HUES48 (cell line): ENCODE measurements at regions not wholly inside any gene's neighbourhood (a gene's known extent, or its start where the extent isn't known, plus 50 kb on each side); places are given as distances from the start of the nearest gene placed in this dataset.

ENCODE experiments used
- H3K27ac ChIP-seq: one replicate; pipeline ENCODE4 v1.7.0; 2013; ENCODE audit warnings: low read depth, low read length, inconsistent platforms
- H3K27me3 ChIP-seq: 2 replicates; pipeline ENCODE4 v1.6.1; 2013; ENCODE audit warnings: mild to moderate bottlenecking, low read length; ENCODE audit not compliant: control insufficient read depth, insufficient read depth
- H3K36me3 ChIP-seq: 2 replicates; pipeline ENCODE4 v1.6.1; 2013; ENCODE audit warnings: low read length; ENCODE audit not compliant: control insufficient read depth, insufficient read depth
- H3K4me1 ChIP-seq: 2 replicates; pipeline ENCODE4 v1.6.1; 2013; ENCODE audit warnings: mild to moderate bottlenecking, low read length; ENCODE audit not compliant: control insufficient read depth, insufficient read depth
- H3K4me3 ChIP-seq: 2 replicates; pipeline ENCODE4 v1.5.1; 2013; ENCODE audit warnings: mild to moderate bottlenecking, low read depth, low read length
- H3K9ac ChIP-seq: 2 replicates; pipeline ENCODE4 v1.6.1; 2013; ENCODE audit warnings: mild to moderate bottlenecking, low read depth, low read length, moderate library complexity
- H3K9me3 ChIP-seq: 2 replicates; pipeline ENCODE4 v1.6.1; 2013; ENCODE audit warnings: low read length; ENCODE audit not compliant: control insufficient read depth, insufficient read depth

- no peaks in the 10 kb centered on the region for H3K27me3 ChIP-seq
- no peaks in the 10 kb centered on the region for H3K4me1 ChIP-seq
Observed at GRCh38 chr12:34339922-34340321, 317.6 kb downstream of the ALG10 start.

GRCh38 chr12:34340534-34341361 is 318.5 kb downstream of the ALG10 start:
- H3K36me3 ChIP-seq, result no peaks in the 10 kb centered on the region
- H3K9me3 ChIP-seq, result peaks cover 82% of the 10 kb centered on the region
- H3K4me3 ChIP-seq, result no peak overlapping the region
- no peak overlapping the region for H3K9ac ChIP-seq
- H3K27ac ChIP-seq, result no peak overlapping the region
- no peaks in the 10 kb centered on the region for H3K4me1 ChIP-seq
- H3K27me3 ChIP-seq, result no peaks in the 10 kb centered on the region

More at GRCh38 chr12:34339922-34340321, 317.6 kb downstream of the ALG10 start:
- no peak overlapping the region for H3K27ac ChIP-seq
- no peak overlapping the region for H3K4me3 ChIP-seq
- H3K9ac ChIP-seq, result no peak overlapping the region
- H3K9me3 ChIP-seq, result peaks cover 78% of the 10 kb centered on the region
- H3K36me3 ChIP-seq, result no peaks in the 10 kb centered on the region

GRCh38 chr12:34341362-34341733 is 319.1 kb downstream of the ALG10 start:
- Histone ChIP-seq H3K4me1 (no peaks in the 10 kb centered on the region), H3K27me3 (no peaks in the 10 kb centered on the region)

GRCh38 chr12:34342048-34342447 is 319.8 kb downstream of the ALG10 start:
- Histone ChIP-seq H3K27me3 (no peaks in the 10 kb centered on the region), H3K36me3 (no peaks in the 10 kb centered on the region), H3K4me1 (no peaks in the 10 kb centered on the region), H3K27ac (no peak overlapping the region), H3K9ac (no peak overlapping the region), H3K9me3 (peaks cover 79% of the 10 kb centered on the region), H3K4me3 (no peak overlapping the region)

More at GRCh38 chr12:34341362-34341733, 319.1 kb downstream of the ALG10 start:
- Histone ChIP-seq H3K36me3 (no peaks in the 10 kb centered on the region), H3K27ac (no peak overlapping the region), H3K4me3 (no peak overlapping the region), H3K9ac (no peak overlapping the region), H3K9me3 (peaks cover 79% of the 10 kb centered on the region)

- no peaks in the 10 kb centered on the region for H3K27me3 ChIP-seq
- H3K9ac ChIP-seq, result no peak overlapping the region
- H3K4me3 ChIP-seq, result no peak overlapping the region
- H3K36me3 ChIP-seq, result no peaks in the 10 kb centered on the region
- H3K9me3 ChIP-seq, result peaks cover 80% of the 10 kb centered on the region
- H3K27ac ChIP-seq, result no peak overlapping the region
- no peaks in the 10 kb centered on the region for H3K4me1 ChIP-seq
Observed at GRCh38 chr12:34343345-34343744, 321.0 kb downstream of the ALG10 start.

- Histone ChIP-seq H3K27me3 (no peaks in the 10 kb centered on the region), H3K4me1 (no peaks in the 10 kb centered on the region), H3K36me3 (no peaks in the 10 kb centered on the region), H3K9me3 (peaks cover 79% of the 10 kb centered on the region), H3K4me3 (no peak overlapping the region), H3K27ac (no peak overlapping the region), H3K9ac (no peak overlapping the region)
Observed at GRCh38 chr12:34343766-34344165, 321.5 kb downstream of the ALG10 start.

GRCh38 chr12:34344851-34345522 is 322.7 kb downstream of the ALG10 start:
- no peak overlapping the region for H3K4me3 ChIP-seq
- H3K36me3 ChIP-seq, result no peaks in the 10 kb centered on the region
- H3K9ac ChIP-seq, result no peak overlapping the region
- peaks cover 77% of the 10 kb centered on the region for H3K9me3 ChIP-seq
- H3K27me3 ChIP-seq, result no peaks in the 10 kb centered on the region
- H3K4me1 ChIP-seq, result no peaks in the 10 kb centered on the region
- H3K27ac ChIP-seq, result no peak overlapping the region

- Histone ChIP-seq H3K27ac (no peak overlapping the region), H3K36me3 (no peaks in the 10 kb centered on the region), H3K9me3 (peaks cover 82% of the 10 kb centered on the region), H3K9ac (no peak overlapping the region), H3K4me3 (no peak overlapping the region), H3K4me1 (no peaks in the 10 kb centered on the region), H3K27me3 (no peaks in the 10 kb centered on the region)
Observed at GRCh38 chr12:34345801-34346200, 323.5 kb downstream of the ALG10 start.

- H3K36me3 ChIP-seq, result no peaks in the 10 kb centered on the region
- H3K9ac ChIP-seq, result no peak overlapping the region
- no peak overlapping the region for H3K4me3 ChIP-seq
- H3K27ac ChIP-seq, result no peak overlapping the region
- H3K27me3 ChIP-seq, result no peaks in the 10 kb centered on the region
- H3K9me3 ChIP-seq, result peaks cover 87% of the 10 kb centered on the region
- H3K4me1 ChIP-seq, result no peaks in the 10 kb centered on the region
Observed at GRCh38 chr12:34346372-34347034, 324.2 kb downstream of the ALG10 start.

GRCh38 chr12:34347367-34347766 is 325.1 kb downstream of the ALG10 start:
- H3K9me3 ChIP-seq, result peaks cover 81% of the 10 kb centered on the region
- no peak overlapping the region for H3K27ac ChIP-seq
- H3K4me1 ChIP-seq, result no peaks in the 10 kb centered on the region
- H3K9ac ChIP-seq, result no peak overlapping the region
- H3K36me3 ChIP-seq, result no peaks in the 10 kb centered on the region
- no peaks in the 10 kb centered on the region for H3K27me3 ChIP-seq
- no peak overlapping the region for H3K4me3 ChIP-seq

- peaks cover 82% of the 10 kb centered on the region for H3K9me3 ChIP-seq
- no peak overlapping the region for H3K27ac ChIP-seq
- no peaks in the 10 kb centered on the region for H3K27me3 ChIP-seq
- no peaks in the 10 kb centered on the region for H3K4me1 ChIP-seq
- H3K36me3 ChIP-seq, result no peaks in the 10 kb centered on the region
- no peak overlapping the region for H3K4me3 ChIP-seq
- H3K9ac ChIP-seq, result no peak overlapping the region
Observed at GRCh38 chr12:34348064-34348463, 325.8 kb downstream of the ALG10 start.
